T-helper 17 cell (primary cell): ENCODE measurements at regions not wholly inside any gene's neighbourhood (a gene's known extent, or its start where the extent isn't known, plus 50 kb on each side); places are given as distances from the start of the nearest gene placed in this dataset.

Experiments
- ATAC-seq: fragments of 150-1000 bp; cut with Tn5 transposase; 2 replicates; pipeline ENCODE4 v1.10.0; 2021; ENCODE audit warnings: mild to moderate bottlenecking, moderate library complexity
- DNase-seq, 3 donors: peaks; one replicate each; pipeline versions ENCODE4 v3.0.0 to v3.0.0-alpha.2; 2020 to 2021
- H3K9me3 ChIP-seq: one replicate; pipeline ENCODE4 v1.7.0; 2013; ENCODE audit warnings: low read length, mild to moderate bottlenecking; ENCODE audit not compliant: control insufficient read depth, poor library complexity, severe bottlenecking
- H3K27ac Mint-ChIP-seq: one replicate; pipeline ENCODE4 v1.8.0; 2022; ENCODE audit warnings: mild to moderate bottlenecking, moderate library complexity, mixed read lengths
- H3K27me3 Mint-ChIP-seq: one replicate; pipeline ENCODE4 v1.8.0; 2022; ENCODE audit warnings: mixed read lengths
- H3K36me3 Mint-ChIP-seq: one replicate; pipeline ENCODE4 v1.8.0; 2022; ENCODE audit warnings: low read depth, mixed read lengths
- H3K4me1 Mint-ChIP-seq: one replicate; pipeline ENCODE4 v1.8.0; 2022; ENCODE audit warnings: mild to moderate bottlenecking, mixed read lengths
- H3K4me3 Mint-ChIP-seq: one replicate; pipeline ENCODE4 v1.8.0; 2022; ENCODE audit warnings: mild to moderate bottlenecking, moderate library complexity, mixed read lengths

DNA sequence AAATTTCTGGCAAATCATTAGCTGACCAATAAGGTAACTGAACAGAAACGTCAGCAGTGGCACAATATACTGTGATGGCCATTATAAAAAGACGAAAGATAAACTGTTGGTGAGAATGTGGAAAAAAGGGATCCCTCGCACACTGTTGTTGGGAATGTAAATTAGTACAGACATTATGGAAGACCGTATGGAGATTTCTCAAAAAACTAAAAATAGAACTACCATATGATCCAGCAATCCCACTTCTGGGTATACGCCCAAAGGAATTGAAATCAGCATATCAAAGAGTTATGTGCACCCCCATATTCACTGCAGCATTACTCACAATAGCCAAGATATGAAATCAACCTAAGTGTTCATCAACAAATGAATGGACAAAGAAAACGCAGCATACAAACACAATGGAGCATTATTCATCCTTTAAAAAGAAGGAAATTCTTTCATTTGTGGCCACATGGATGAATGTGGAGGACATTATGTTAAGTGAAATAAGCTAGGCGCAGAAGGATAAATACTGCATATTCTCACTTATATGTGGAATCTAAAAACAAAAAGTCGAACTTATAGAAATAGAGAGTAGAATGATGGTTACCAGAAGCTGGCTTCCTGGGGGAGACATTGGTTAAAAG lies 257.7 kb downstream of the RHOU start:
- Mint-ChIP-seq H3K27ac (no peak overlapping the region), H3K27me3 (no peaks in the 10 kb centered on the region), H3K36me3 (no peaks in the 10 kb centered on the region), H3K4me3 (no peak overlapping the region), H3K4me1 (peaks cover 2% of the 10 kb centered on the region)
- H3K9me3 ChIP-seq, result no peaks in the 10 kb centered on the region
- DNase-seq (no peak), ATAC-seq (no peak)

DNA sequence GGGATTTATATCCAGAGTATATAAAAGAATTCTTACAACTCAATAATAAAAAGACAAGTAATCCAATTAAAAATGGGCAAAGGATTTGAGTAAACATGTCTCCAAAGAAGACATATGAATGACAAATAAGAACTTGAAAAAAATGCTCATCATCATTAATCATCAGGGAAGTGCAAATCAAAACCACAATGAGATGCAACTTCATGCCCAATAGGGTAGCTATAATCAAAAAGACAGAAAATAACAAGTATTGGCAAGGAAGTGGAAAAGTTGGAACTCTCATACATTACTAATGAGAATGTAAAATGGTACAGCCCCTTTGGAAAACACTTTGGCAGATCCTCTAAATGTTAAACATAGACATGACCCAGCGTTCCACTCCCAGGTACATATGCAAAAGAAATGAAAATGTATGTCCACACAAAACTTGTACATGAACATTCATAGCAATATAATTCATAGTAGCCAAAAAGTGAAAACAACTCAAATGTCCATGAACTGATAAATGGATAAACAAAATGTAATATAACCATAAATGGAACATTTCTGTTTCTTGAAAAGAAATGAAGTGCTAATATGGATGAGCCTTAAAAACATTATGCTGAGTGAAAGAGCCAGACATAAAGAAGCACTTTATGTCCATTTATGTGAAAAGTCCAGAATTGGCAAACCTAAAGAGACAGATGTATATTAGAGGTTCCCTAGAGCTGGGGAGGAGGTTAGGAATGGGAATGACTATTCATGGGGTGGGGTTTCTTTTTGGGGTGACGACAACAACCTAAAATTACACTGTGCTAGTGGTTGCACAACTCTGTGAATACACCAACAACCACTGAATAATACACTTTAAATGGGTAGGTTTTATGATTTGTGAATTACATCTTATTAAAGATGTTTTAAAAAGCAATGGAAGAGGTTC lies 259.7 kb downstream of the RHOU start:
- Mint-ChIP-seq H3K27me3 (no peaks in the 10 kb centered on the region), H3K4me1 (peaks cover 2% of the 10 kb centered on the region), H3K4me3 (no peak overlapping the region), H3K36me3 (no peaks in the 10 kb centered on the region), H3K27ac (no peak overlapping the region)
- no peak for ATAC-seq
- H3K9me3 ChIP-seq, result no peaks in the 10 kb centered on the region
- no peak for DNase-seq

DNA sequence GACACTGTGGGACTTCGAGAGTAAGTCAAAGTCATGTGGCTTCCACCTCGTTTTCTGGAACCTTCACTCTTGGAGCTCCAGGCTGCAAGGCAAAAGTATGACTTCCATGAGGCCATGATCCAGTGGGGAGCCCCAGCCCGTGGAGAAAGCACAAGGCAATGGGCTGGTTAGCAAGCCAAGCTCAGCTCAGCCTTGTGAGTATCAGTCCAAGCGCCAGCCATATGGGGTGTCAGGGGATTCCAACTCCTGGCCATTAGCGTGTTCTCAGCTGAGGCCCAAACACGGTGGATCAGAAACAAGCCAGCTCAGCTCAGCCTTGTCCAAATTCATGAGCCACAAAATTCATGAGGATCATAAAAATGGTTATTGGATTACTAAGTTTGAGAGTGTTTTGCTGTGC lies 261.0 kb downstream of the RHOU start:
- H3K9me3 ChIP-seq, result no peaks in the 10 kb centered on the region
- Mint-ChIP-seq H3K27ac (no peak overlapping the region), H3K4me1 (peaks cover under 1% of the 10 kb centered on the region), H3K27me3 (no peaks in the 10 kb centered on the region), H3K36me3 (no peaks in the 10 kb centered on the region), H3K4me3 (no peak overlapping the region)
- no peak for DNase-seq
- ATAC-seq, result no peak

DNA sequence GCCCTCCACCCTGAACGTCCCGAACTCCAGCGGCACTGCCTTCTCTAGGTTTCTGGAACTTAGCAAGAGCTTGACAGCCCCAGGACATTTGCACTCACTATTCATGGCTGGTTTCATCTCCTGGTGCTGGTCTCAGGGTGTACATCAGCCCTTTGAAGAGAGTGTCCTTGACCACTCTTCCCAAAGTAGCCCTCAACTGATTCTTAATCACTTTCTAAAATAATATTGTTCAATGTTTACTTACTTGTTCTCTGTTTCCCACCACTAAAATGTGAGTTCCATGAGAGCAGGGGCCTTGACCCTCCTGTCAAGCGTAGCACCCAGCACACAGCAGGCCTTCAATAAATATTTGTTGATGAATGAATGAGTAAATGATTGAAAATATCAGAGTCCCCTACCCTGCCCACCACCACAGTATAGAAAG lies 262.5 kb downstream of the RHOU start:
- H3K36me3 Mint-ChIP-seq, result no peaks in the 10 kb centered on the region
- peaks cover 8% of the 10 kb centered on the region for H3K4me1 Mint-ChIP-seq
- H3K27me3 Mint-ChIP-seq, result no peaks in the 10 kb centered on the region
- H3K9me3 ChIP-seq, result no peaks in the 10 kb centered on the region
- no peak for ATAC-seq
- H3K27ac Mint-ChIP-seq, result no peak overlapping the region
- H3K4me3 Mint-ChIP-seq, result no peak overlapping the region
- DNase-seq, result no peak

DNA sequence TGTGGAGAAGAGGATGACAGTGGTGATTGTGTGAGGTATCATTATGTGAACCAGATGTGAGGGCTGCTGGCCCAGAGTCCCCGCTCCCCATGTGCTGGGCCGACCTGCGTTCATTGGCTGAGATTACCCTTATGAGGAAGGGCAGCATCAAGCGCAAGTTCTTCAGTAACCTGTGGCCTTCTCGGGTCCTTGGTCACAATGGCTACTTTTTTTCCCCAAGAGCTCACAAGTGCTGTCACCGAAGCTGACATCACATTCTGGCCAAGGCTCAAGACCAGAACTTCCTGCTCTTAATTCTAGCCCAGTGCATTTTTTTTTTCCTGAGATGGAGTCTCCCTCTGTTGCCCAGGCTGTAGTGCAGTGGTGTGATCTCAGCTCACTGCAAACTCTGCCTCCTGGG lies 262.9 kb downstream of the RHOU start:
- Mint-ChIP-seq H3K27ac (no peak overlapping the region), H3K36me3 (no peaks in the 10 kb centered on the region), H3K27me3 (no peaks in the 10 kb centered on the region), H3K4me3 (no peak overlapping the region), H3K4me1 (peaks cover 8% of the 10 kb centered on the region)
- no peaks in the 10 kb centered on the region for H3K9me3 ChIP-seq
- ATAC-seq (no peak), DNase-seq (no peak)

DNA sequence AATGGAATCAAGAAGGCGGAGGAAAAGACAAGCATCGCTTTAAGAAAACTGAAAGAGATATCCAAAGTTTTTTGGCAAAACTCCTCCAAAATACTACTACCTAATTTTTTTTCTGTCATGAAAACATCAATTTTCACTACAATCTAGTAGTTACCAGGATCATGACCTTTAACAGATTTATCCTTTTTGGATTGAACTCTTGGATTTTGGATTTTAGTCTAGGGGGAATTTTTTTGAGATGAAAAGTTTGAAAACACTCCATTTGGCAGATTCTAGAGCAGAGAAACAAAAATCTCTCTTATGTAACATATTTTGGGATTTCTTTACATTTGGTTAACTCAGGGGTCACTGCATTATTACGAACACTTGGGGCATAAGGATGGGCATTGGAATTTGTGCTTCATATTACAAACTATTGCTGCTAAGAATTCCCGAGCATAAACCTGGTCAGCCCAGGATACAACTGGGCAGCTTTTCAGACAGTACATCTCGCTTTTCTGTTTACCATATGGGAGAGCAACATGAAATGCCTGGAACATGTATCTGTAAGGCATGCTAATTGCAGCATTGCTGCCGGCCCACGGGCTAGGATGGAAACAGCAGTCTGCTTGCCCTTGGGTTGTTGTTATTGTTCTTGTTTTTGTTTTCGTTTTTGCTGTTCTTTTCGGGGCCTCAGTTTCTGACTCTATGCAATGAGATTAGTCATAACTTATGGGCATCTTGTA lies 264.3 kb downstream of the RHOU start:
- H3K4me1 Mint-ChIP-seq, result peaks cover 8% of the 10 kb centered on the region
- no peaks in the 10 kb centered on the region for H3K27me3 Mint-ChIP-seq
- no peaks in the 10 kb centered on the region for H3K36me3 Mint-ChIP-seq
- no peak for DNase-seq
- no peak overlapping the region for H3K27ac Mint-ChIP-seq
- H3K4me3 Mint-ChIP-seq, result no peak overlapping the region
- no peaks in the 10 kb centered on the region for H3K9me3 ChIP-seq
- no peak for ATAC-seq

DNA sequence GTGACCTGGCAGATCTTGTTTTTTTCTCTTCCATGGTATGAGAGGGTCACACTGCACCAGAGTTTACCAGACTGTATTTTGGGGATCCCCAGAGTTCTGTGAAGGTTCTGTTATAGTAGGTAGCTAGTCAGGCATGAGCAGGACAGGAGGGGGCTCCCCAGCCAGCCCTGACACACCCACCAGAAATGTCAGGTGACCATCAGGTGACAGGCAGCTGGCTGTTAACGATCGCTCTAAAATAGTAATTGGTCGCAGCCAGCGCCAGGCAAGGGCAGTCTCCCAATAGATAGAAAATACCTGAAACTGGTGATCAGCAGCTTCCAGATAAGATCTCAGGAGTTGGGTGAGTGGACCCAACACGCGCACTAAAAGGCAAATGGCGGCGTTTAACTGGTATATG lies 264.9 kb downstream of the RHOU start:
- DNase-seq, result no peak
- Mint-ChIP-seq H3K4me3 (no peak overlapping the region), H3K4me1 (peaks cover 8% of the 10 kb centered on the region), H3K27ac (no peak overlapping the region), H3K27me3 (no peaks in the 10 kb centered on the region), H3K36me3 (no peaks in the 10 kb centered on the region)
- ATAC-seq, result no peak
- no peaks in the 10 kb centered on the region for H3K9me3 ChIP-seq

DNA sequence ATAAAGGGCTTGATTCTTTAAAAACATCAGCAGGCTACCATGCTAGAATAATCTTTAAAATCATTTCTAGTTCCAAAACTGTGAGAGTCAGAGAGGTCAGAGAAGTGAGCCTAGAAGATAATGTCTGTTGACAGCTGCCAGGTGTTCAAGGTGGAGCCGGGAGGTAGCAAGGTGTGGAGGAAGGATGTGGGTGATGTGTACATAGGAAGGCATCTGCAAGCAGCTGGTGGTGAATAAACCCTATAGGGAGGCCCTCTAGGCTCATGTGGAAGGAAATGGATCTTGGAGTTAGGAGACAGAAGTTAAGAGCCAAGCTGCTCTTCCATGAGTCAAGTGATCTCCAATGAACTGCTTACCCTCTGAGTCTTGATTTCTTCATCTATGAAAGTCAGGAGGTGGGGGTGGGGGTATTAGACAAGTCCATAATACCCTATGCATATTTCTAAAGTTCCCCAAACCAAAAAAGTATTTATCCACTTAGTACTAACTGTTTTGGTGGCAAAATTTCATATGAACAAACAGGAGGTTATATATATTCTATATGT lies 266.3 kb downstream of the RHOU start:
- Mint-ChIP-seq H3K27ac (no peak overlapping the region), H3K36me3 (no peaks in the 10 kb centered on the region), H3K27me3 (no peaks in the 10 kb centered on the region), H3K4me3 (no peak overlapping the region), H3K4me1 (peaks cover 8% of the 10 kb centered on the region)
- ATAC-seq, result no peak
- no peaks in the 10 kb centered on the region for H3K9me3 ChIP-seq
- DNase-seq, result no peak

DNA sequence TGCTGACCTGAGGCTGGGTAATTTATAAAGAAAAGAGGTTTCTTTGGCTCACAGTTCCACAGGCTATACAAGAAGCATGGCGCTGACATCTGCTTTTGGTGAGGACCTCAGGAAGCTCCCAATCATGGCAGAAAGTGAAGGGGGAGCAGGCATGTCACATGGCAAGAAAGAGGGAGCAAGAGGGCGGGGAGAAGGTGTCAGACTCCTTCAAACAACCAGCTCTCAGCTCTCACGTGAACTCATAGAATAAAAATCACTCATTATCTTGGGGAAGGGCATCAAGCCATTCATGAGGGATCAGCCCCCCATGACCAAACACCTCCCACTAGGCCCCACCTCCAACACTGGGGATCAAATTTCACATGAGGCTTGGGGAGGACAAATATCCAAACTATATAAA lies 266.8 kb downstream of the RHOU start:
- no peaks in the 10 kb centered on the region for H3K9me3 ChIP-seq
- no peaks in the 10 kb centered on the region for H3K36me3 Mint-ChIP-seq
- H3K4me1 Mint-ChIP-seq, result peaks cover 8% of the 10 kb centered on the region
- DNase-seq, result no peak
- H3K4me3 Mint-ChIP-seq, result no peak overlapping the region
- H3K27ac Mint-ChIP-seq, result no peak overlapping the region
- H3K27me3 Mint-ChIP-seq, result no peaks in the 10 kb centered on the region
- no peak for ATAC-seq

DNA sequence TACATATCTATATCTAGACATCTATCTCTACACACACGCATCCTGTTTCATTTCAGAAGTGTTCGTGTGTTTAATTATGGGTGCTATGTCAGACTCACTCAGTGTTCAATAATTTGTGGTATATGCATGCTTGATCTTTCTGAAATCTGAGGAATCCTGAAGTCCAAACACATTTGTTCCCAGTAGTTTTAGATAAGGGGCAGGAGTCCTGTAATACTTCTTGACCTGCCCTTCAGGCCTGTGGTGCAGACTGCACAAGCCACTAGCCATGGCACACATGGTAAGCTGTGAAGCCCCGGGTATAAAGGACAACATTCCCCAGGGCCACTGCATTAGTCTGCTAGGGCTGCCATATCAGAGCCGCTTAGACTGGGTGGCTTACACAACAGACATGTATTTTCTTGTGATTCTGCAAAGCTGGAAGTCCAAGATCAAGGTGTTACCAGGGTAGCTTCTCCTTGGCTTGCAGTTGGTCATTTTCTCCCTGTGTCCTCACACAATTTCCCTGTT lies 267.2 kb downstream of the RHOU start:
- ATAC-seq (no peak), DNase-seq (no peak)
- Mint-ChIP-seq H3K27me3 (no peaks in the 10 kb centered on the region), H3K4me3 (no peak overlapping the region), H3K27ac (no peak overlapping the region), H3K4me1 (peaks cover 8% of the 10 kb centered on the region), H3K36me3 (no peaks in the 10 kb centered on the region)
- H3K9me3 ChIP-seq, result no peaks in the 10 kb centered on the region

DNA sequence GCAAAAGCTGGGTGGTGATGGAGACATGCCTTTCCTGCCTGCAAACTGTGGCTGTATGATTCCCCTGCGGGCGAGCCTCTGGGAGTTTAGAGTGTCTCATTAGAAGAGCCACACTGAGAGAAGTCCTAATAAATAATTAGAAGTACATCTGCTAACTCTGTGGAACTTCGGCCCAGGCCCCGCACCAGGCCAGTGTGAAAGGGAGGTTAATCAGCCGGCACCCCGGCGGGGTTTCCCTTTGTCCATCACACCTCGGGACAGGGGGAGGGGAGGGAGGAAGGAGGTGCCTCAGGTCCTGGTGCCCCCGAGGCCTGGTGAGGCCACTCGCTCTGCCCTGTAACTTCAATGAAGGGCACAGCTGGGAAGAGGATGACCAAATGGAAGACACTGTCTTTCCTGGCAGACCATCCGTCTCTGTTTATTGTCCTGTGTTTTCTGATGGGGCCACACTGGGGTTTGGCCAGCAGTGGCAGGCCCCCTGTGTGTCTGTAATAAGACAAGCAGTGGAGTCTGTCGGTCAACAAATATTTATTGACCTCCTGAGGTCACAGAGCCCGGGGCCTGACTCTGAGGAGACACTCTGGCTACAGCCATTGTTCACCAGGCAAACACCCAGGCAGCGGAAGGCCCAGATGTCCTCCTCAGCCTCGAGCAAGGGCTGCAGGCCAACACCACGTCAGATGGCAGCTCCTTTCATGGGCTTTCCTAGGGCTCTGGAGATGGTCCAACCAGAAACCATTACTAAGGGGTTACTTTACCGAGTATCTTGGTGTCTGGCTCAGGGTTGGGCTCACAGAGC lies 267.5 kb upstream of the RAB4A start:
- Mint-ChIP-seq H3K27ac (peak overlapping the region; percentile 24), H3K27me3 (no peaks in the 10 kb centered on the region), H3K36me3 (no peaks in the 10 kb centered on the region), H3K4me1 (peaks cover 8% of the 10 kb centered on the region), H3K4me3 (no peak overlapping the region)
- H3K9me3 ChIP-seq, result no peaks in the 10 kb centered on the region
- ATAC-seq, result no peak
- no peak for DNase-seq

DNA sequence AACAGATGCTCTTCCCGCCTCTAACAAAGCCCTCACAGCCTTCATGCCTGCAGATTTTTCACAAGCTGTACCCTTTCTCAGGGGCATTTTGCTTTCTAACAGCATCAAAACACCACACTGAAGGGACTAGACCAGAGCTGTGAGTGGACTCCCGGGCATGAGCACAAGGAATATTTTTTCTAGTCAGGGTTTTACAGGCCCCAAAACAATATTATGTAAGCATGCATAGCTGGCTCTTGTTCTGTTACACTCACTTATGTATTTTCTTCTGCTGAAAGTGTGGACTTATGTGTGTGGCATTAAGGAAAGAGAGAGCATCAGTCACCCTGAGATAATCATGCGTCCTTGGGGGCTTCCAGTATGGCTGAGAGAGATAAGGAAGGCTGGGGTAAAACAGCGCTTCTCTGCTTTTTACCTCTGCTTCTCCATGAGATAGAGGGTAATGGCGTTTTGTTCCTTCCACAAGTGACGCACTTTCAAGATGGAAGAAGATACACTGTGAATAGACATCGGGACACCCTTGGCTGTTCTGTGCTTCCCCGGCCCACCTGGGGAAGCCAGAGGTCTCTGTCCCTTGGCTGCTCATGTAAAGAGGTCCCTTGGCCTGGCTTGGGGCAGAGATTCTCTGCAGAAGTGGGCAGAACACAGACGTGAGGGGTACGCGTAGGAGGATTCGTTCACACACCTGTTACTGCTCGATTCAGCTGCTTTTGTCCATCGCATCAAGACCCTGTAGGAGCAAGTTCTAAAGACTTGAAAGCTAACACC lies 266.7 kb upstream of the RAB4A start:
- Mint-ChIP-seq H3K4me1 (peaks cover 8% of the 10 kb centered on the region), H3K4me3 (no peak overlapping the region), H3K36me3 (no peaks in the 10 kb centered on the region), H3K27me3 (no peaks in the 10 kb centered on the region), H3K27ac (peak overlapping the region; percentile 24)
- no peaks in the 10 kb centered on the region for H3K9me3 ChIP-seq
- DNase-seq (no peak), ATAC-seq (no peak)
